ENCODE measurements at regions not wholly inside any gene's neighbourhood (a gene's known extent, or its start where the extent isn't known, plus 50 kb on each side); places are given as distances from the start of the nearest gene placed in this dataset.

DNA sequence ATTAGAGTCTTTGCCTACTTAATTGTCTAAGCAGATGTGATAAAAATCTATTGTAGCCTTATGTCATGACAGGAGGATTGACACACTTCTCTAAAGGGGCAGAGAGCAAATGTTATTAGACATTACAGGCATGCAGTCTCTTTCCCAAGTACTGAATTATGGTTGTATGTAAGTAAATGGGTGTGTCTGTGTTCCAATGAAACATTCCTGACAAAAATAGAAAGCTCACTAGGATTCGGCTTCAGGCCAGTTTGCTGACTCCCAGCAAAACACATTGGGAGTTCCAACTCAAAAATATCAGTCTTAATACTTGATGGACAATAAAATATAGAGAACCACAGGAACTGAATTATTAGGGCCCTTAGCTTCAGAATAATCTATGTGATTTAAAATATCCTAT lies 1480.4 kb downstream of the FAM181B start (continued):
- TF ChIP-seq RXRA (IDR thresholded peaks at IDR 0.05; ENCODE audit: insufficient read depth, low read depth, low read length), result no peak

DNA sequence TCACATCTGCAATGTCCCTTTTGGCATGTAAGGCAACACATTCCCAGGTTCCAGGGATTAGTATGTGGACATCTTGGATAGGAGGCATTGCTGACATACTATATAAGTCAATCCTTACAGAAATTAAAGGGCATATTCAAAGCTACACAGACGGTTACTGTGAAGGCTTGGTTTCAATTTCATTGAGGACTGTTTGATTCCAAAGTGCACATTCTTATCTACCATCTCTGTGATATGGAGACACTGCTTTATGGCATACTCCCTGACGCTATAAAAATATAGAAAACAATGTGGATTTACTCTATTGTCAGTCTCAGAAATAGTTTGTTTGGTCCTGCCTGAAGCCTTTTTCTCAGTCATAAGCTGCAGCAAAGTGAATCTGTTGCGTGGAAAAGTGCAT lies 1486.7 kb downstream of the FAM181B start:
- 83% methylated on average over 3 of the region's 3 CpGs; no CpG with 5 or more reads in 1 of the 2 experiments for WGBS, 2 experiments (ENCODE audit: extremely low coverage in 1 of 2, insufficient coverage in 1 of 2, insufficient read length in 1 of 2, insufficient replicate concordance in 2 of 2, low coverage in 1 of 2, low lambda C conversion rate in 2 of 2, missing lambda C conversion rate in 1 of 2)
- CTCF ChIA-PET (ENCODE audit: partially characterized antibody), result no interaction called here
- POLR2A ChIA-PET (ENCODE audit: partially characterized antibody), result no interaction called here

More for the DNA sequence above, 1486.7 kb downstream of the FAM181B start:
- Histone ChIP-seq H3K14ac (ENCODE audit: insufficient read length) (no peak overlapping the region), H2BK12ac (ENCODE audit: low read depth, low read length) (no peak overlapping the region), H3K4me3 (ENCODE audit: extremely low read depth in 1 of 4, insufficient read depth in 2 of 4, low read depth in 3 of 4, low read length in 4 of 4) (no peak overlapping the region), H3K9ac (replicated peaks in 1 of 4; ENCODE audit: extremely low read depth in 1 of 4, low read depth in 3 of 4, low read length in 3 of 4) (no peak overlapping the region), H3K4me1 (replicated peaks in 1 of 4; ENCODE audit: control insufficient read depth in 3 of 4, insufficient read depth in 4 of 4, low read length in 3 of 4) (no peaks in the 10 kb centered on the region), H3K4me2 (ENCODE audit: insufficient read depth in 1 of 2, low read depth in 2 of 2, low read length in 2 of 2) (no peak overlapping the region), H3K56ac (replicated peaks; ENCODE audit: insufficient read length, low read depth, low read length) (no peak overlapping the region), H3K79me2 (ENCODE audit: control insufficient read depth in 1 of 2, insufficient read depth in 2 of 2, low read length in 2 of 2) (no peaks in the 10 kb centered on the region), H4K20me1 (replicated peaks in 1 of 2; ENCODE audit: control insufficient read depth in 1 of 2, insufficient read depth in 2 of 2, low read length in 2 of 2) (no peaks in the 10 kb centered on the region), H3K27ac (ENCODE audit: low read depth, low read length) (no peak overlapping the region), H2BK20ac (ENCODE audit: low read length) (no peak overlapping the region), H2BK15ac (ENCODE audit: low read length) (no peak overlapping the region), H3K36me3 (ENCODE audit: control insufficient read depth in 2 of 4, insufficient read depth in 4 of 4, low read length in 3 of 4) (no peaks in the 10 kb centered on the region), H3K9me3 (ENCODE audit: insufficient read depth in 2 of 2, low read depth in 1 of 2, low read length in 1 of 2) (no peaks in the 10 kb centered on the region), H2BK5ac (ENCODE audit: low read depth, low read length) (no peak overlapping the region), H2BK120ac (replicated peaks; ENCODE audit: low read depth, low read length) (no peak overlapping the region), H4K8ac (ENCODE audit: extremely low read depth, insufficient read depth, low read length) (no peak overlapping the region), H3K23ac (ENCODE audit: insufficient read length) (no peak overlapping the region), H3K27me3 (replicated peaks in 1 of 4; ENCODE audit: control insufficient read depth in 3 of 4, extremely low read depth in 1 of 4, insufficient read depth in 3 of 4, low read length in 3 of 4) (no peaks in the 10 kb centered on the region), H3K4ac (replicated peaks; ENCODE audit: insufficient read length, low read depth, low read length) (no peak overlapping the region), H3K79me1 (ENCODE audit: low read depth, low read length) (no peaks in the 10 kb centered on the region), H4K91ac (replicated peaks; ENCODE audit: insufficient read length, low read length) (no peak overlapping the region), H2AFZ (ENCODE audit: low read length) (no peak overlapping the region), H3K23me2 (ENCODE audit: low read depth, low read length) (no peaks in the 10 kb centered on the region), H2AK5ac (ENCODE audit: low read depth, low read length) (no peak overlapping the region), H4K5ac (ENCODE audit: insufficient read length, low read depth, low read length) (no peak overlapping the region), H3K18ac (ENCODE audit: extremely low read depth, low read length) (no peak overlapping the region)
- DNase-seq (ENCODE audit: low read depth in 1 of 2, low spot score in 2 of 2) (no peak), FAIRE-seq (no peak)
- no peak for TF ChIP-seq RXRA (IDR thresholded peaks at IDR 0.05; ENCODE audit: insufficient read depth, low read depth, low read length)
- TF ChIP-seq SIRT6 (IDR thresholded peaks at IDR 0.05; ENCODE audit: low read length), result no peak
- TF ChIP-seq CBX5 (IDR thresholded peaks at IDR 0.05; ENCODE audit: low read depth, low read length), result no peak
- no peak for TF ChIP-seq YY1 (IDR thresholded peaks at IDR 0.05; ENCODE audit: low read depth, low read length)
- no peak for TF ChIP-seq TBP (IDR thresholded peaks at IDR 0.05; ENCODE audit: low read depth, low read length)
- TF ChIP-seq HDAC6 (IDR thresholded peaks at IDR 0.05; ENCODE audit: low read depth, low read length), result no peak
- no peak for TF ChIP-seq BRCA1 (IDR thresholded peaks at IDR 0.05; ENCODE audit: low read depth, low read length)

Measured in H1 (cell line).